Fibroblast of the conjunctiva (primary cell): ENCODE measurements at regions not wholly inside any gene's neighbourhood (a gene's known extent, or its start where the extent isn't known, plus 50 kb on each side); places are given as distances from the start of the nearest gene placed in this dataset.

Experiments
- DNase-seq: peaks from one replicate; pipeline ENCODE4 v3.0.0-alpha.2; 2010; ENCODE audit warnings: low read depth

GRCh38 chr14:42198010-42198409 lies 591.3 kb downstream of the LRFN5 start:
- no peak for DNase-seq

GRCh38 chr14:42192738-42193653 lies 586.3 kb downstream of the LRFN5 start:
- peak; percentile 93 for DNase-seq

GRCh38 chr14:42190744-42191143 lies 584.1 kb downstream of the LRFN5 start:
- DNase-seq, result no peak

GRCh38 chr14:42187846-42188245 lies 581.2 kb downstream of the LRFN5 start:
- no peak for DNase-seq

GRCh38 chr14:42185718-42186117 lies 579.0 kb downstream of the LRFN5 start:
- no peak for DNase-seq

- no peak for DNase-seq
These were observed 567.7 kb downstream of the LRFN5 start for GRCh38 chr14:42174357-42174756.

GRCh38 chr14:42173206-42173605 lies 566.5 kb downstream of the LRFN5 start:
- DNase-seq, result no peak

- DNase-seq, result no peak
These were observed 565.6 kb downstream of the LRFN5 start for GRCh38 chr14:42172304-42172703.

- DNase-seq, result no peak
These were observed 556.5 kb downstream of the LRFN5 start for GRCh38 chr14:42163136-42163535.

- DNase-seq, result no peak
These were observed 552.5 kb downstream of the LRFN5 start for GRCh38 chr14:42159138-42159537.

GRCh38 chr14:42149609-42150261 lies 543.1 kb downstream of the LRFN5 start:
- no peak for DNase-seq

- no peak for DNase-seq
These were observed 539.1 kb downstream of the LRFN5 start for GRCh38 chr14:42145766-42146165.

- DNase-seq, result no peak
These were observed 536.4 kb downstream of the LRFN5 start for GRCh38 chr14:42143114-42143513.

- no peak for DNase-seq
These were observed 534.7 kb downstream of the LRFN5 start for GRCh38 chr14:42141328-42141727.

- no peak for DNase-seq
These were observed 534.2 kb downstream of the LRFN5 start for GRCh38 chr14:42140831-42141279.

- no peak for DNase-seq
These were observed 533.3 kb downstream of the LRFN5 start for GRCh38 chr14:42140001-42140400.

- DNase-seq, result no peak
These were observed 531.7 kb downstream of the LRFN5 start for GRCh38 chr14:42138406-42138805.

- no peak for DNase-seq
These were observed 524.1 kb downstream of the LRFN5 start for GRCh38 chr14:42130815-42131214.

GRCh38 chr14:42123526-42123925 lies 516.9 kb downstream of the LRFN5 start:
- DNase-seq, result no peak

GRCh38 chr14:42113358-42114069 lies 506.8 kb downstream of the LRFN5 start:
- no peak for DNase-seq

GRCh38 chr14:42112108-42112507 lies 505.4 kb downstream of the LRFN5 start:
- no peak for DNase-seq

- no peak for DNase-seq
These were observed 504.7 kb downstream of the LRFN5 start for GRCh38 chr14:42111355-42111754.

GRCh38 chr14:42110167-42110566 lies 503.5 kb downstream of the LRFN5 start:
- peak; percentile 56 for DNase-seq
